Body of pancreas (tissue), 4 donors: ENCODE measurements at regions not wholly inside any gene's neighbourhood (a gene's known extent, or its start where the extent isn't known, plus 50 kb on each side); places are given as distances from the start of the nearest gene placed in this dataset.
A peak's percentile ranks its signal among the peaks of the same experiment; 100 is the strongest.

ENCODE experiments used
- ATAC-seq: fragments of 150-250 bp; one replicate; pipeline ENCODE4 v1.9.1; 2016
- DNase-seq, 4 donors: peaks; one replicate each; pipeline ENCODE4 v3.0.0-alpha.2; 2019
- H3K27ac ChIP-seq, 4 donors: fragments of 200-600 bp; sonication (generic); 1 replicate in 3 of 4; 2 replicates in 1 of 4; pipeline versions ENCODE4 v1.5.1 to v1.6.1; 2016 to 2019; ENCODE audit warnings: mild to moderate bottlenecking in 1 of 4, mixed read lengths in 1 of 4, moderate library complexity in 1 of 4
- H3K27me3 ChIP-seq, 2 donors: fragments of 200-600 bp; sonication (generic); one replicate each; pipeline ENCODE4 v1.6.0; 2016; ENCODE audit warnings: mild to moderate bottlenecking in 1 of 2
- H3K36me3 ChIP-seq, 2 donors: fragments of 200-600 bp; sonication (generic); replicated peaks in 1 of 2; 2 replicates each; pipeline ENCODE4 v1.5.1; 2016; ENCODE audit warnings: low read depth in 2 of 2; ENCODE audit not compliant: insufficient read depth in 1 of 2
- H3K4me1 ChIP-seq: fragments of 200-600 bp; sonication (generic); one replicate; pipeline ENCODE4 v1.6.0; 2016
- H3K4me3 ChIP-seq, 2 donors: fragments of 200-600 bp; sonication (generic); 1 replicate in 1 of 2; 2 replicates in 1 of 2; pipeline ENCODE4 v1.5.1; 2016 to 2019
- H3K9me3 ChIP-seq, 3 donors: fragments of 200-600 bp; sonication (generic); 1 replicate in 2 of 3; 2 replicates in 1 of 3; pipeline ENCODE4 v1.5.1; 2016
- POLR2A ChIP-seq, 3 donors: fragments of 450-650 bp; IDR thresholded peaks; one replicate each; pipeline ENCODE4 v1.6.1; 2016; ENCODE audit warnings: antibody characterized with exemption in 3 of 3, mild to moderate bottlenecking in 2 of 3
- WGBS, 2 donors: methylation state at CpG; one replicate each; pipeline ENCODE4 v1.1.5; 2017; 5-methylcytosine and 5-hydroxymethylcytosine counted together
- intact Hi-C: fragments of 100-400 bp; cut with DNase I; formaldehyde crosslinking; loops from one replicate; pipeline ENCODE4 v1.15.1; 2023
- TF ChIP-seq, protein P1 (sequence below), 7 experiments: fragments of 450-650 bp in 4 of 7; fragments of 200-600 bp in 3 of 7; sonication (generic) in 3 of 7; IDR thresholded peaks; one replicate each; pipeline ENCODE4 v1.5.1; 2016 to 2019; ENCODE audit warnings: antibody characterized with exemption in 7 of 7

DNA sequence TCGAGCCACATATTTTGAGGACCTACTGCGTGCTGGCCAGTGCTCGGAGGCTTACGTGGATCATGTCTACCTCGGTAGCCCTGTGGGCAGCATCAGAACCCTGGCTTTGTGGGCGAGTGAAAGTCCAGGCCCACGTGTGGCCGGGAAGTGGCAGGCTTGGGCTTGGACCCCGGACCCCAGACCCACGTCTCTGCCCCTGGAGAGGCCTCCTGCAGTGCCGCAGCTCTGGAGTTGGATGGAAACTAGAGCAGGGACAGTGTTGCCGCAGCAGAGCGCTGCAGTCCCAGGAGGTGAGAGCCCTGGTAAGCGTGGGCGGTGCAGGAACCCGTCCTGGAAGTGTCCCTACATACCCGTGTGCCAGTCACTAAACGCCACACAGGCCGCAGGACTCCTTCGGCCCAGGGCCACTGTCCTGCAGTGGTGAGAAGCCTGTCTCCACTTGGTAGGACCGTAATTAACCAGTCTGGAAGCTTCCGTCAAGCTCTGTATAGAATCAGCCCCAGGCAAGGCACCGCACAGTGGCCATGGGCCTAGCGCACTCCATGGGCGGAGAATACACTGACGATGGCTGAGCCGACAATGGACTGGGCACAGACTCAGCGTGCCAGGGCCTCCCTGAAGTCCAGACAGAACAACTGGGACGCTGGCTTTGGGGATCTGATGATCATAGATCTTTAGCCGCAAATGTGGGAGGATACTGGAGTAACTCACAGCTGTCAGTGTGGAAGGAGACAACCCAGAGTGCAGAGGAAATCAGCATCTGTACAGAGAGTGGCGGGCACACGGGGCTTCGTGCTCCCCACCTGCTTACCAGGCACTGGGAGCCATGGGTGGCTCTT, 219.5 kb downstream of the KIF26A start:
- Histone ChIP-seq H3K4me3 (no peak overlapping the region), H3K9me3 (no peaks in the 10 kb centered on the region), H3K27ac (no peak overlapping the region), H3K36me3 (no peaks in the 10 kb centered on the region), H3K4me1 (no peaks in the 10 kb centered on the region), H3K27me3 (no peaks in the 10 kb centered on the region)
- intact Hi-C loops = no loop called here
- peak in 2 of 4 donors; percentile 1 to 6 for DNase-seq
- 73 to 78% methylated on average over 10 to 33 of the region's 33 CpGs for WGBS, 2 donors
- no peak for TF ChIP-seq POLR2A (IDR thresholded peaks at IDR 0.05)
- TF ChIP-seq, protein P1, sequence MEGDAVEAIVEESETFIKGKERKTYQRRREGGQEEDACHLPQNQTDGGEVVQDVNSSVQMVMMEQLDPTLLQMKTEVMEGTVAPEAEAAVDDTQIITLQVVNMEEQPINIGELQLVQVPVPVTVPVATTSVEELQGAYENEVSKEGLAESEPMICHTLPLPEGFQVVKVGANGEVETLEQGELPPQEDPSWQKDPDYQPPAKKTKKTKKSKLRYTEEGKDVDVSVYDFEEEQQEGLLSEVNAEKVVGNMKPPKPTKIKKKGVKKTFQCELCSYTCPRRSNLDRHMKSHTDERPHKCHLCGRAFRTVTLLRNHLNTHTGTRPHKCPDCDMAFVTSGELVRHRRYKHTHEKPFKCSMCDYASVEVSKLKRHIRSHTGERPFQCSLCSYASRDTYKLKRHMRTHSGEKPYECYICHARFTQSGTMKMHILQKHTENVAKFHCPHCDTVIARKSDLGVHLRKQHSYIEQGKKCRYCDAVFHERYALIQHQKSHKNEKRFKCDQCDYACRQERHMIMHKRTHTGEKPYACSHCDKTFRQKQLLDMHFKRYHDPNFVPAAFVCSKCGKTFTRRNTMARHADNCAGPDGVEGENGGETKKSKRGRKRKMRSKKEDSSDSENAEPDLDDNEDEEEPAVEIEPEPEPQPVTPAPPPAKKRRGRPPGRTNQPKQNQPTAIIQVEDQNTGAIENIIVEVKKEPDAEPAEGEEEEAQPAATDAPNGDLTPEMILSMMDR (IDR thresholded peaks at IDR 0.05) = no peak
- ATAC-seq = no peak

DNA sequence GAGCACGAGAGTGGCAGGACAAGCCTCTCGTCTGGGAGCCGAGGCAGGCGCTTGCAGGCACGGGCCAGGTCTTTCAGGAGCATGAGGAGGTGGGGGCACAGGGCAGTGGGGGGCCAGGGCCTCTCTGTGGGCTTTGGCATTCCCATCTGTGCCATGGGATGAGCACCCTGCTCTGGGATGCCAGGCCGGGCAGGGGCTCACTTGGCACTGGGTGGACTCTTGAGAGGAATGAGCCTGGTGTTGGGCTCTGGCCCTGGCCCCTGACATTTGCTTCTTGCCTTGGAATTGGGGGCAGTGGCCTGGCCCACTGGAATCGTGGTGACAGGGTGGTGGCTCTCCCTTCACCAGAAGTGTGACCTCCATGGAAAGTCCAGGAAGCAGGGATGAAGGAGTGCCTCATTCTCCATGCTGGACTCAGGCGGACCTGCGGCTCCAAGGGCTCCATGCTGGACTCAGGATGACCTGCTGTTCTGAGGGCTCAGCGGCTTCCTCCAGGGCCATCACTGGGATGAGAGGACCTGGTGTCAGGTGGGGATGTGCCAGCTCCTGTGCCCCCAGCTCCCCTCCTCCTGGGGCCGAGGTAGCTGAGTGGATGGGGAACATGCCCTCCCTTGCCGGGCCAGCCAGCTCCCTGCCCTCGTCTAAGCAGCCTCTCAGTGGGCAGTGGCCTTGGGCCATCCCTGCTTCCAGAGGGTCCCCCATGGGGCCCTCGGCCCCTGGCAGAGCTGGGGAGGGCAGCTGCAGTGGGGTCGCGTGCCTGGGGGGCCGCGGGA, 220.3 kb downstream of the KIF26A start:
- intact Hi-C loops = no loop called here
- H3K4me1 ChIP-seq = peaks cover 2% of the 10 kb centered on the region
- 52 to 67% methylated on average over 5 to 18 of the region's 18 CpGs for WGBS, 2 donors
- no peaks in the 10 kb centered on the region for H3K36me3 ChIP-seq
- ATAC-seq (no peak), DNase-seq (peak in 2 of 4 donors; percentile 3 to 8)
- no peaks in the 10 kb centered on the region for H3K27me3 ChIP-seq
- H3K4me3 ChIP-seq = no peak overlapping the region
- H3K9me3 ChIP-seq = no peaks in the 10 kb centered on the region
- no peak for TF ChIP-seq POLR2A (IDR thresholded peaks at IDR 0.05)
- TF ChIP-seq, protein P1 (IDR thresholded peaks at IDR 0.05) = no peak
- no peak overlapping the region for H3K27ac ChIP-seq

DNA sequence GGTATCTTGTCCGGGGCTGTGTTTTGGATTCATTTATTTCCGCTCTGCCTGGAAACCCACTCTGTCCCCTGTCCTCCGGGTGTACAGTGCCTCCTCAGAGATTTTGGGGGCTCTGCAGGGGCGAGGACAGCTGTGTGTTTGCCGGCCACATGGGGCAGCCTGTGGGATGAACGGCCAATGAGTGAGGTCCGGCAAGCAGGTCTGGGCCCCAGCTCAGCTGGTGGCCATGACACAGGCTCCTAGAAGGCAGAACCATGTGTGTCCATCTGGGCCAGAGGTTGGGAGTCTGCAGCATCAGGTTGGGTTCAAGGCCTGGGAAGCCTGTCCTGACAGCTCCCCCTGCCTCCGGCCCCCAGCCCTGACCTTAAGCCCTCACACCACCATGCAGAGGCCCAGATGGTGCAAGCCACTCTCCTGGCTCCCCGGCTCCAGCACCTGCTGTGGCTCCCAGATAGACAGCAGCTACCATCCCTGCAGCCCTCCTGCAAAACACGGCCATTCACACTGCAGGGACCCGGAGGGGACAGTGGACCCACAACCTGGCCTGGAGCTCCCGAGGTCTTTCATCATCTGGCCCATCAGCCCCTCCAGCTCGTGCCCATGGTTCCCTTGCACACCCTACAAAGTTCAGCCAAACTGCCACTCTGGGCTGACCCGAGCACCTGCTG, 220.1 kb upstream of the C14orf180 start:
- intact Hi-C loops = no loop called here
- Histone ChIP-seq H3K4me3 (no peak overlapping the region), H3K9me3 (no peaks in the 10 kb centered on the region), H3K27me3 (no peaks in the 10 kb centered on the region), H3K4me1 (peaks cover 10% of the 10 kb centered on the region), H3K27ac (no peak overlapping the region), H3K36me3 (no peaks in the 10 kb centered on the region)
- WGBS, 2 donors = 64 to 71% methylated on average over 12 to 14 of the region's 14 CpGs
- ATAC-seq (no peak), DNase-seq (peak in 2 of 4 donors; percentile 3 to 7)
- no peak for TF ChIP-seq POLR2A (IDR thresholded peaks at IDR 0.05)
- TF ChIP-seq, protein P1 (IDR thresholded peaks at IDR 0.05) = no peak

DNA sequence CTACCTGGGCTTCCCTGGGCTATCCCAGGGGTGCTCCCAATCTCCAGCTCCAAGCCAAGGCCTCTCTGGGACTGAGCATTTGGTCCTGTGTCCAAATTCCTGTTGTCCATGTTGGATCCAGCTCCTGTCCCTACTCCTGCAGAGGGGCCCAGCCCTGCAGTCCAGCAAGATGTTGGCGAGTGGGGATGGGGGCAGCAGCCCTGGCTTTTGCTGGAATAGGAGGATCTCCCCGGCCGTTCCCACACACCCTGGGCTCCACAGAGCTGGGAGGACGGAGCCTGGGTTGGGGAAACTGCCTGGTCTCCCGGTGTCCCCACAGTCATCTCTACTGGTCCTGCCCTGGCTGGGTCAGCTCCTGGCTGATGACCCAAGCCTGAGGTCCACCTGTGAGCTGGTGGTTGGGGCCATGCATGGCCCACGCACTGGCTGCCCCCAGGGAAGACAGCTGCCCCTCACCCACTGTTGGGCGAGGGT, 219.6 kb upstream of the C14orf180 start:
- WGBS, 2 donors = 67 to 83% methylated on average over 1 to 7 of the region's 7 CpGs
- H3K36me3 ChIP-seq = no peaks in the 10 kb centered on the region
- DNase-seq (peak in 1 of 4 donors; percentile 6), ATAC-seq (no peak)
- no peaks in the 10 kb centered on the region for H3K9me3 ChIP-seq
- intact Hi-C loops = loop anchor here (10.0 kb wide), 1 partner anchor 215 kb away; no protein-coding TSS in a partner anchor
- no peak for TF ChIP-seq POLR2A (IDR thresholded peaks at IDR 0.05)
- TF ChIP-seq, protein P1 (IDR thresholded peaks at IDR 0.05) = no peak
- no peaks in the 10 kb centered on the region for H3K27me3 ChIP-seq
- no peak overlapping the region for H3K27ac ChIP-seq
- no peak overlapping the region for H3K4me3 ChIP-seq
- peaks cover 10% of the 10 kb centered on the region for H3K4me1 ChIP-seq
